HCT116 (cell line): ENCODE measurements at regions not wholly inside any gene's neighbourhood (a gene's known extent, or its start where the extent isn't known, plus 50 kb on each side); places are given as distances from the start of the nearest gene placed in this dataset.

Source experiments
- ATAC-seq: fragments of 200-7000 bp; cut with Tn5 transposase; 2 replicates; pipeline ENCODE4 v1.9.1; 2020; ENCODE audit warnings: mild to moderate bottlenecking, moderate library complexity
- BruUV-seq: library from RNA; stranded (reverse); fragments of 400-500 nt; replicated peaks from 2 replicates; lab custom pipeline; 2021; lab: Mats Ljungman, UMichigan
- CTCF ChIA-PET: fragments of 300-600 bp; sonication (Branson Sonifier 250); formaldehyde crosslinking; loops from one replicate; lab custom pipeline; 2021; ENCODE audit warnings: antibody characterized with exemption; lab: Charles Lee
- POLR2A ChIA-PET: fragments of 300-600, 350-600 bp; sonication (Branson Sonifier 250); formaldehyde crosslinking; loops from one replicate; lab custom pipeline; 2021; ENCODE audit warnings: antibody characterized with exemption; lab: Charles Lee
- RAD21 ChIA-PET, 2 experiments: fragments of 300-600 bp; sonication (Branson Sonifier 250); formaldehyde crosslinking; loops; one replicate each; lab custom pipeline; 2023; ENCODE audit warnings: low total read pairs in 2 of 2; ENCODE audit not compliant: uncharacterized antibody in 2 of 2, unreplicated experiment in 2 of 2, low non-redundant PET in 1 of 2; lab: Charles Lee
- DNase-seq: peaks from one replicate; pipeline ENCODE4 v3.0.0-alpha.2; 2010; ENCODE audit warnings: low read depth, low spot score
- H2AFZ ChIP-seq: fragments of 200-600 bp; shearing (Covaris generic), sonication (generic); 2 replicates; pipeline ENCODE4 v1.6.1; 2017; ENCODE audit warnings: low read depth, mixed run types, mixed read lengths, antibody characterized with exemption, low read length; ENCODE audit not compliant: poor library complexity, severe bottlenecking
- H3K27ac ChIP-seq: 2 replicates; pipeline ENCODE4 v1.5.1; 2012; ENCODE audit warnings: low read depth, low read length
- H3K27me3 ChIP-seq: fragments of 200-600 bp; sonication (generic); 2 replicates; pipeline ENCODE4 v1.6.1; 2016; ENCODE audit warnings: mixed run types, low read length, mixed read lengths; ENCODE audit not compliant: insufficient read depth
- H3K36me3 ChIP-seq, 2 experiments: fragments of 200-500 bp in 1 of 2; fragments of 200-600 bp in 1 of 2; sonication (Bioruptor generic) in 1 of 2; sonication (generic) in 1 of 2; 2 replicates each; pipeline versions ENCODE4 v1.5.1 to v1.6.1; 2014 to 2016; ENCODE audit warnings: low read length in 2 of 2, inconsistent platforms in 1 of 2, mixed read lengths in 1 of 2, mixed run types in 1 of 2; ENCODE audit not compliant: insufficient read depth in 2 of 2, control insufficient read depth in 1 of 2
- H3K4me1 ChIP-seq, 2 experiments: fragments of 200-600 bp in 1 of 2; sonication (generic) in 1 of 2; 2 replicates each; pipeline versions ENCODE4 v1.5.1 to v1.6.1; 2012 to 2017; ENCODE audit warnings: low read length in 2 of 2, inconsistent platforms in 1 of 2, mild to moderate bottlenecking in 1 of 2, mixed read lengths in 1 of 2, mixed run types in 1 of 2, moderate library complexity in 1 of 2; ENCODE audit not compliant: insufficient read depth in 2 of 2, control insufficient read depth in 1 of 2
- H3K4me2 ChIP-seq: fragments of 200-600 bp; sonication (generic); 2 replicates; pipeline ENCODE4 v1.6.1; 2017; ENCODE audit warnings: mixed run types, low read length, mixed read lengths
- H3K4me3 ChIP-seq, 2 experiments: fragments of 200-600 bp in 1 of 2; sonication (generic) in 1 of 2; replicated peaks in 1 of 2; 2 replicates each; pipeline ENCODE4 v1.5.1; 2011 to 2016; ENCODE audit warnings: low read length in 2 of 2, control low read depth in 1 of 2, low read depth in 1 of 2, mild to moderate bottlenecking in 1 of 2, mixed read lengths in 1 of 2, mixed run types in 1 of 2
- H3K79me2 ChIP-seq: fragments of 200-600 bp; sonication (generic); 2 replicates; pipeline ENCODE4 v1.6.1; 2017; ENCODE audit warnings: mild to moderate bottlenecking, mixed run types, low read length, moderate library complexity, mixed read lengths; ENCODE audit not compliant: insufficient read depth
- H3K9ac ChIP-seq: fragments of 200-600 bp; sonication (generic); 2 replicates; pipeline ENCODE4 v1.6.1; 2016; ENCODE audit warnings: low read length, mixed read lengths
- H3K9me2 ChIP-seq: fragments of 200-600 bp; sonication (generic), shearing (Covaris generic); 2 replicates; pipeline ENCODE4 v1.6.1; 2017; ENCODE audit warnings: mixed run types, mild to moderate bottlenecking, moderate library complexity; ENCODE audit not compliant: insufficient read depth
- H3K9me3 ChIP-seq, 2 experiments: fragments of 200-500 bp in 1 of 2; fragments of 200-600 bp in 1 of 2; sonication (Bioruptor generic) in 1 of 2; sonication (generic) in 1 of 2; 2 replicates each; pipeline ENCODE4 v1.6.1; 2014 to 2017; ENCODE audit warnings: low read length in 2 of 2, mixed read lengths in 2 of 2, inconsistent platforms in 1 of 2, low read depth in 1 of 2, mild to moderate bottlenecking in 1 of 2, mixed run types in 1 of 2, moderate library complexity in 1 of 2; ENCODE audit not compliant: control insufficient read depth in 1 of 2, insufficient read depth in 1 of 2
- H4K20me1 ChIP-seq: fragments of 200-600 bp; sonication (generic), shearing (Covaris generic); 2 replicates; pipeline ENCODE4 v1.6.1; 2017; ENCODE audit warnings: mixed run types, mild to moderate bottlenecking, moderate library complexity; ENCODE audit not compliant: insufficient read depth
- CEBPB ChIP-seq: IDR thresholded peaks from 2 replicates; pipeline ENCODE4 v1.6.1; 2012; ENCODE audit warnings: low read depth
- EGR1 ChIP-seq: IDR thresholded peaks from 2 replicates; pipeline ENCODE4 v1.6.1; 2012; ENCODE audit warnings: low read depth
- EZH2 ChIP-seq: fragments of 200-600 bp; sonication (generic); IDR thresholded peaks from 2 replicates; pipeline ENCODE4 v1.6.1; 2017; ENCODE audit warnings: antibody characterized with exemption, mixed run types
- FOSL1 ChIP-seq: IDR thresholded peaks from 2 replicates; pipeline ENCODE4 v1.6.1; 2012; ENCODE audit warnings: low read depth
- POLR2AphosphoS5 ChIP-seq: IDR thresholded peaks from 2 replicates; pipeline ENCODE4 v1.6.1; 2011; ENCODE audit warnings: mild to moderate bottlenecking, low read depth, low read length, moderate library complexity
- RAD21 ChIP-seq: IDR thresholded peaks from 2 replicates; pipeline ENCODE4 v1.6.1; 2012; ENCODE audit warnings: low read depth, mild to moderate bottlenecking
- SIN3A ChIP-seq: IDR thresholded peaks from 2 replicates; pipeline ENCODE4 v1.6.1; 2012; ENCODE audit warnings: low read depth
- SP1 ChIP-seq: IDR thresholded peaks from 2 replicates; pipeline ENCODE4 v1.6.1; 2012; ENCODE audit warnings: low read depth
- YY1 ChIP-seq: IDR thresholded peaks from 2 replicates; pipeline ENCODE4 v1.6.1; 2011; ENCODE audit warnings: low read length, low read depth, moderate library complexity, mild to moderate bottlenecking; ENCODE audit not compliant: insufficient replicate concordance; ENCODE audit errors: extremely low read depth
- ZFX ChIP-seq: fragments of 450-650 bp; IDR thresholded peaks from 2 replicates; pipeline ENCODE4 v1.6.1; 2017
- intact Hi-C: fragments of 100-400 bp; cut with micrococcal nuclease; formaldehyde crosslinking; loops from 2 replicates; pipeline ENCODE4 v1.10.0; 2022
- TF ChIP-seq, protein P1 (sequence below): IDR thresholded peaks from 2 replicates; pipeline ENCODE4 v1.6.1; 2011; ENCODE audit warnings: mild to moderate bottlenecking, low read length, moderate library complexity; ENCODE audit not compliant: insufficient replicate concordance; ENCODE audit errors: extremely low read depth
- TF ChIP-seq, protein P2 (sequence below), 3 experiments: fragments of 200-600 bp in 1 of 3; sonication (generic) in 1 of 3; IDR thresholded peaks in 2 of 3; conservative IDR thresholded peaks in 1 of 3; 2 replicates each; pipeline ENCODE4 v1.5.1; 2012 to 2017; ENCODE audit warnings: low read depth in 2 of 3, low read length in 2 of 3, antibody characterized with exemption in 1 of 3, borderline replicate concordance in 1 of 3, control low read depth in 1 of 3, mild to moderate bottlenecking in 1 of 3, mixed read lengths in 1 of 3, mixed run types in 1 of 3, moderate library complexity in 1 of 3; ENCODE audit not compliant: insufficient read depth in 1 of 3
- TF ChIP-seq, protein P3 (sequence below): IDR thresholded peaks from 2 replicates; pipeline ENCODE4 v1.6.1; 2012

DNA sequence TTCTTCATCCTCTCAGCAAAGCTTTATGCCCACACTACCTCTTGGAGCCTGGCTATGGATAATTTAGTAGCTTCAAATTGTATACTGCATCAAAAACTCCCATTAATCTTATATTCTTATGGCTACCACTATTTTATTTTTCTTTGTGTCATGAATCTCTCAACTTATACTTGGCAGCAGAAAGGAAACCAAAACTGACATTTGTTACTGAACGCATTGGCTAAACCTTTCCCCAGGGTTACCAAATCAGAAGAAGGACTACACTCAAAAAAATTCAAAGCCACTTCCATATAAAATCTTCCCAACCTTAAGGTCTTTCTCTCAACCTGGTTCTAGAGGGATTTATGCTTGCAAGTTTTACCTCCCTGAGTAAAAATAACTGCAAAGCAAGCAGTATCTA is 97.0 kb upstream of the REG3G start:
- no peak overlapping the region for H3K4me2 ChIP-seq
- TF ChIP-seq EGR1 = no peak
- TF ChIP-seq ZFX = no peak
- no peak for TF ChIP-seq SIN3A
- TF ChIP-seq, protein P1, sequence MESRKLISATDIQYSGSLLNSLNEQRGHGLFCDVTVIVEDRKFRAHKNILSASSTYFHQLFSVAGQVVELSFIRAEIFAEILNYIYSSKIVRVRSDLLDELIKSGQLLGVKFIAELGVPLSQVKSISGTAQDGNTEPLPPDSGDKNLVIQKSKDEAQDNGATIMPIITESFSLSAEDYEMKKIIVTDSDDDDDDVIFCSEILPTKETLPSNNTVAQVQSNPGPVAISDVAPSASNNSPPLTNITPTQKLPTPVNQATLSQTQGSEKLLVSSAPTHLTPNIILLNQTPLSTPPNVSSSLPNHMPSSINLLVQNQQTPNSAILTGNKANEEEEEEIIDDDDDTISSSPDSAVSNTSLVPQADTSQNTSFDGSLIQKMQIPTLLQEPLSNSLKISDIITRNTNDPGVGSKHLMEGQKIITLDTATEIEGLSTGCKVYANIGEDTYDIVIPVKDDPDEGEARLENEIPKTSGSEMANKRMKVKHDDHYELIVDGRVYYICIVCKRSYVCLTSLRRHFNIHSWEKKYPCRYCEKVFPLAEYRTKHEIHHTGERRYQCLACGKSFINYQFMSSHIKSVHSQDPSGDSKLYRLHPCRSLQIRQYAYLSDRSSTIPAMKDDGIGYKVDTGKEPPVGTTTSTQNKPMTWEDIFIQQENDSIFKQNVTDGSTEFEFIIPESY = no peak
- no peak for TF ChIP-seq POLR2AphosphoS5
- TF ChIP-seq SP1 = no peak
- TF ChIP-seq RAD21 = no peak
- TF ChIP-seq EZH2 = no peak
- TF ChIP-seq, protein P2, sequence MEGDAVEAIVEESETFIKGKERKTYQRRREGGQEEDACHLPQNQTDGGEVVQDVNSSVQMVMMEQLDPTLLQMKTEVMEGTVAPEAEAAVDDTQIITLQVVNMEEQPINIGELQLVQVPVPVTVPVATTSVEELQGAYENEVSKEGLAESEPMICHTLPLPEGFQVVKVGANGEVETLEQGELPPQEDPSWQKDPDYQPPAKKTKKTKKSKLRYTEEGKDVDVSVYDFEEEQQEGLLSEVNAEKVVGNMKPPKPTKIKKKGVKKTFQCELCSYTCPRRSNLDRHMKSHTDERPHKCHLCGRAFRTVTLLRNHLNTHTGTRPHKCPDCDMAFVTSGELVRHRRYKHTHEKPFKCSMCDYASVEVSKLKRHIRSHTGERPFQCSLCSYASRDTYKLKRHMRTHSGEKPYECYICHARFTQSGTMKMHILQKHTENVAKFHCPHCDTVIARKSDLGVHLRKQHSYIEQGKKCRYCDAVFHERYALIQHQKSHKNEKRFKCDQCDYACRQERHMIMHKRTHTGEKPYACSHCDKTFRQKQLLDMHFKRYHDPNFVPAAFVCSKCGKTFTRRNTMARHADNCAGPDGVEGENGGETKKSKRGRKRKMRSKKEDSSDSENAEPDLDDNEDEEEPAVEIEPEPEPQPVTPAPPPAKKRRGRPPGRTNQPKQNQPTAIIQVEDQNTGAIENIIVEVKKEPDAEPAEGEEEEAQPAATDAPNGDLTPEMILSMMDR (IDR thresholded peaks at IDR 0.05 in 2 of 3, conservative IDR thresholded peaks at IDR 0.05 in 1 of 3; ENCODE audit: borderline replicate concordance in 1 of 3, insufficient read depth in 1 of 3, low read depth in 2 of 3, low read length in 2 of 3) = no peak
- no peak for TF ChIP-seq FOSL1
- TF ChIP-seq, protein P3, sequence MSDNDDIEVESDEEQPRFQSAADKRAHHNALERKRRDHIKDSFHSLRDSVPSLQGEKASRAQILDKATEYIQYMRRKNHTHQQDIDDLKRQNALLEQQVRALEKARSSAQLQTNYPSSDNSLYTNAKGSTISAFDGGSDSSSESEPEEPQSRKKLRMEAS = no peak
- TF ChIP-seq CEBPB = no peak
- no peak for TF ChIP-seq YY1
- H2AFZ ChIP-seq = no peak overlapping the region
- H4K20me1 ChIP-seq = no peaks in the 10 kb centered on the region
- no peaks in the 10 kb centered on the region for H3K9me2 ChIP-seq
- no peaks in the 10 kb centered on the region for H3K79me2 ChIP-seq
- DNase-seq (no peak), ATAC-seq (no peak)
- H3K4me3 ChIP-seq = no peak overlapping the region
- no peaks in the 10 kb centered on the region for H3K27me3 ChIP-seq
- intact Hi-C loops = no loop called here
- no peaks in the 10 kb centered on the region for H3K4me1 ChIP-seq
- H3K9me3 ChIP-seq = peaks cover 6 to 20% of the 10 kb centered on the region in 2 experiments; a peak in 2 of 4 replicates
- RAD21 ChIA-PET = no interaction called here
- H3K36me3 ChIP-seq = no peaks in the 10 kb centered on the region
- no TSS peak for BruUV-seq
- POLR2A ChIA-PET = no interaction called here
- CTCF ChIA-PET = no interaction called here
- H3K27ac ChIP-seq = no peak overlapping the region
- H3K9ac ChIP-seq = no peak overlapping the region
